ENCODE measurements at regions not wholly inside any gene's neighbourhood (a gene's known extent, or its start where the extent isn't known, plus 50 kb on each side); places are given as distances from the start of the nearest gene placed in this dataset.

- no peak for TF ChIP-seq CTCF (IDR thresholded peaks at IDR 0.05)
- TF ChIP-seq POLR2A (IDR thresholded peaks at IDR 0.05), result no peak
Measured at GRCh38 chr20:11270566-11270965, 596.8 kb upstream of the JAG1 start.

All from Peyer's patch (tissue), 4 donors.